ENCODE measurements at regions not wholly inside any gene's neighbourhood (a gene's known extent, or its start where the extent isn't known, plus 50 kb on each side); places are given as distances from the start of the nearest gene placed in this dataset.

GRCh38 chr6:84467296-84467695 lies 239.9 kb upstream of the CEP162 start:
- Histone ChIP-seq H3K36me3 (replicated peaks in 1 of 2; ENCODE audit: control insufficient read depth in 1 of 2, insufficient read depth in 2 of 2, low read length in 2 of 2) (no peaks in the 10 kb centered on the region), H3K79me2 (ENCODE audit: insufficient read depth, low read length) (no peaks in the 10 kb centered on the region), H3K4me1 (ENCODE audit: insufficient read depth, low read length) (no peaks in the 10 kb centered on the region), H3K27me3 (ENCODE audit: control insufficient read depth in 1 of 2, insufficient read depth in 2 of 2, low read length in 2 of 2) (no peaks in the 10 kb centered on the region), H2AFZ (ENCODE audit: low read length) (no peak overlapping the region), H3K4me3 (replicated peaks in 1 of 3; ENCODE audit: insufficient read depth in 1 of 3, low read depth in 2 of 3, low read length in 3 of 3) (no peak overlapping the region), H3K27ac (ENCODE audit: extremely low read length, insufficient read depth, low read length) (no peak overlapping the region), H3K9me3 (ENCODE audit: low read length) (peaks cover 14% of the 10 kb centered on the region; the same call in 1 of the 2 replicates), H4K20me1 (ENCODE audit: insufficient read depth, low read length) (no peaks in the 10 kb centered on the region), H3K9ac (ENCODE audit: insufficient read depth, low read depth, low read length) (no peak overlapping the region), H3K4me2 (ENCODE audit: low read depth, low read length) (no peak overlapping the region)
- intact Hi-C loops (cut with micrococcal nuclease; ENCODE audit: unreplicated experiment) (no loop called here), in situ Hi-C loops (cut with HindIII; ENCODE audit: extremely low pct_ligation_motif_present, low pct_unique_long_range_greater_than_20kb) (no loop called here)
- ChIA-PET CTCF (ENCODE audit: low intra/inter-chr PET ratio, low total read pairs) (no interaction called here), POLR2A (no interaction called here)
- BruUV-seq (replicated peaks), result no TSS peak
- no peak for DNase-seq (ENCODE audit: low spot score)
- ATAC-seq, result no peak
- FAIRE-seq, result no peak
- TF ChIP-seq SMYD3 (CRISPR knock-in tag; IDR thresholded peaks at IDR 0.05) (no peak), FOXO4 (CRISPR knock-in tag; conservative IDR thresholded peaks at IDR 0.05) (no peak), TFDP1 (CRISPR knock-in tag; IDR thresholded peaks at IDR 0.05; ENCODE audit: borderline replicate concordance) (no peak), KAT7 (CRISPR knock-in tag; IDR thresholded peaks at IDR 0.05; ENCODE audit: borderline replicate concordance) (no peak), ZC3H13 (CRISPR knock-in tag; IDR thresholded peaks at IDR 0.05) (no peak), ATRX (CRISPR knock-in tag; IDR thresholded peaks at IDR 0.05; ENCODE audit: borderline replicate concordance) (no peak), SMAD3 (CRISPR knock-in tag; IDR thresholded peaks at IDR 0.05) (no peak), ZNF567 (CRISPR knock-in tag; IDR thresholded peaks at IDR 0.05; ENCODE audit: borderline replicate concordance) (no peak), RARA (CRISPR knock-in tag; IDR thresholded peaks at IDR 0.05) (no peak), CHD4 (IDR thresholded peaks at IDR 0.05; ENCODE audit: borderline replicate concordance, low read length) (no peak), ZNF337 (CRISPR knock-in tag; IDR thresholded peaks at IDR 0.05; ENCODE audit: borderline replicate concordance, low read depth) (no peak), ZNF776 (CRISPR knock-in tag; IDR thresholded peaks at IDR 0.05) (no peak), NFE2 (CRISPR knock-in tag; IDR thresholded peaks at IDR 0.05) (no peak)
- TF ChIP-seq, protein P1, sequence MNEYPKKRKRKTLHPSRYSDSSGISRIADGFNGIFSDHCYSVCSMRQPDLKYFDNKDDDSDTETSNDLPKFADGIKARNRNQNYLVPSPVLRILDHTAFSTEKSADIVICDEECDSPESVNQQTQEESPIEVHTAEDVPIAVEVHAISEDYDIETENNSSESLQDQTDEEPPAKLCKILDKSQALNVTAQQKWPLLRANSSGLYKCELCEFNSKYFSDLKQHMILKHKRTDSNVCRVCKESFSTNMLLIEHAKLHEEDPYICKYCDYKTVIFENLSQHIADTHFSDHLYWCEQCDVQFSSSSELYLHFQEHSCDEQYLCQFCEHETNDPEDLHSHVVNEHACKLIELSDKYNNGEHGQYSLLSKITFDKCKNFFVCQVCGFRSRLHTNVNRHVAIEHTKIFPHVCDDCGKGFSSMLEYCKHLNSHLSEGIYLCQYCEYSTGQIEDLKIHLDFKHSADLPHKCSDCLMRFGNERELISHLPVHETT (CRISPR knock-in tag; conservative IDR thresholded peaks at IDR 0.05), result no peak
- TF ChIP-seq, protein P2, sequence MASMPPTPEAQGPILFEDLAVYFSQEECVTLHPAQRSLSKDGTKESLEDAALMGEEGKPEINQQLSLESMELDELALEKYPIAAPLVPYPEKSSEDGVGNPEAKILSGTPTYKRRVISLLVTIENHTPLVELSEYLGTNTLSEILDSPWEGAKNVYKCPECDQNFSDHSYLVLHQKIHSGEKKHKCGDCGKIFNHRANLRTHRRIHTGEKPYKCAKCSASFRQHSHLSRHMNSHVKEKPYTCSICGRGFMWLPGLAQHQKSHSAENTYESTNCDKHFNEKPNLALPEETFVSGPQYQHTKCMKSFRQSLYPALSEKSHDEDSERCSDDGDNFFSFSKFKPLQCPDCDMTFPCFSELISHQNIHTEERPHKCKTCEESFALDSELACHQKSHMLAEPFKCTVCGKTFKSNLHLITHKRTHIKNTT (CRISPR knock-in tag; IDR thresholded peaks at IDR 0.05), result no peak
- TF ChIP-seq, protein P3, sequence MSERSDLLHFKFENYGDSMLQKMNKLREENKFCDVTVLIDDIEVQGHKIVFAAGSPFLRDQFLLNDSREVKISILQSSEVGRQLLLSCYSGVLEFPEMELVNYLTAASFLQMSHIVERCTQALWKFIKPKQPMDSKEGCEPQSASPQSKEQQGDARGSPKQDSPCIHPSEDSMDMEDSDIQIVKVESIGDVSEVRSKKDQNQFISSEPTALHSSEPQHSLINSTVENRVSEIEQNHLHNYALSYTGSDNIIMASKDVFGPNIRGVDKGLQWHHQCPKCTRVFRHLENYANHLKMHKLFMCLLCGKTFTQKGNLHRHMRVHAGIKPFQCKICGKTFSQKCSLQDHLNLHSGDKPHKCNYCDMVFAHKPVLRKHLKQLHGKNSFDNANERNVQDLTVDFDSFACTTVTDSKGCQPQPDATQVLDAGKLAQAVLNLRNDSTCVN (CRISPR knock-in tag; IDR thresholded peaks at IDR 0.05; ENCODE audit: borderline replicate concordance), result no peak
